ENCODE measurements at regions not wholly inside any gene's neighbourhood (a gene's known extent, or its start where the extent isn't known, plus 50 kb on each side); places are given as distances from the start of the nearest gene placed in this dataset.

GRCh38 chr13:52319876-52320275 lies 86.1 kb downstream of the THSD1 start:
- TF ChIP-seq CTCF (IDR thresholded peaks at IDR 0.05) (no peak), ZFX (IDR thresholded peaks at IDR 0.05; ENCODE audit: borderline replicate concordance) (no peak)

Measured in 22Rv1 (cell line).